ENCODE measurements at regions not wholly inside any gene's neighbourhood (a gene's known extent, or its start where the extent isn't known, plus 50 kb on each side); places are given as distances from the start of the nearest gene placed in this dataset.

DNA sequence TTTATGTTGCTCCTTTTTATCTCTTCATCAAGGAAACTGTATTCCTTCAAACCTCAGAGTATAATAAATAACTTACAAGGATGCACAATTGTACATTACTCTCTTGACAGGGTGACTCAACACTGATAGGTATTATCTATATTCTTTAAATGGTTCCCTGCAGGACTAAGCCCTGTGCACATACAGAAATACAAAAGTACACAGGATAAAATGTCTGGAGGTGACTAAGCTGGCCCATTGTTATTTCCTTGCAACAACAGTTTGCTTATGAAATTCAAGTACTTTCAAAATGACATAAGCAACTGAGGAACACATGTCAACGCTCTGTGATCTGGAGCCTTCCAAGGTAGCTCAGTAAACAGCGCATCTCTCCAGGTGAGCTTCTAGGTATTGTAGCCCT lies 83.8 kb upstream of the RPL34 start (continued):
- TF ChIP-seq ZNF280B (CRISPR knock-in tag; IDR thresholded peaks at IDR 0.05; ENCODE audit: borderline replicate concordance) (no peak), PCBP1 (IDR thresholded peaks at IDR 0.05; ENCODE audit: borderline replicate concordance, low read depth, low read length) (no peak), RELA (CRISPR knock-in tag; IDR thresholded peaks at IDR 0.05) (no peak)
- TF ChIP-seq, protein P1, sequence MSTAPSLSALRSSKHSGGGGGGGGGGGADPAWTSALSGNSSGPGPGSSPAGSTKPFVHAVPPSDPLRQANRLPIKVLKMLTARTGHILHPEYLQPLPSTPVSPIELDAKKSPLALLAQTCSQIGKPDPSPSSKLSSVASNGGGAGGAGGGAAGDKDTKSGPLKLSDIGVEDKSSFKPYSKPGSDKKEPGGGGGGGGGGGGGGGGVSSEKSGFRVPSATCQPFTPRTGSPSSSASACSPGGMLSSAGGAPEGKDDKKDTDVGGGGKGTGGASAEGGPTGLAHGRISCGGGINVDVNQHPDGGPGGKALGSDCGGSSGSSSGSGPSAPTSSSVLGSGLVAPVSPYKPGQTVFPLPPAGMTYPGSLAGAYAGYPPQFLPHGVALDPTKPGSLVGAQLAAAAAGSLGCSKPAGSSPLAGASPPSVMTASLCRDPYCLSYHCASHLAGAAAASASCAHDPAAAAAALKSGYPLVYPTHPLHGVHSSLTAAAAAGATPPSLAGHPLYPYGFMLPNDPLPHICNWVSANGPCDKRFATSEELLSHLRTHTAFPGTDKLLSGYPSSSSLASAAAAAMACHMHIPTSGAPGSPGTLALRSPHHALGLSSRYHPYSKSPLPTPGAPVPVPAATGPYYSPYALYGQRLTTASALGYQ (CRISPR knock-in tag; IDR thresholded peaks at IDR 0.05) = no peak
- TF ChIP-seq, protein P2, sequence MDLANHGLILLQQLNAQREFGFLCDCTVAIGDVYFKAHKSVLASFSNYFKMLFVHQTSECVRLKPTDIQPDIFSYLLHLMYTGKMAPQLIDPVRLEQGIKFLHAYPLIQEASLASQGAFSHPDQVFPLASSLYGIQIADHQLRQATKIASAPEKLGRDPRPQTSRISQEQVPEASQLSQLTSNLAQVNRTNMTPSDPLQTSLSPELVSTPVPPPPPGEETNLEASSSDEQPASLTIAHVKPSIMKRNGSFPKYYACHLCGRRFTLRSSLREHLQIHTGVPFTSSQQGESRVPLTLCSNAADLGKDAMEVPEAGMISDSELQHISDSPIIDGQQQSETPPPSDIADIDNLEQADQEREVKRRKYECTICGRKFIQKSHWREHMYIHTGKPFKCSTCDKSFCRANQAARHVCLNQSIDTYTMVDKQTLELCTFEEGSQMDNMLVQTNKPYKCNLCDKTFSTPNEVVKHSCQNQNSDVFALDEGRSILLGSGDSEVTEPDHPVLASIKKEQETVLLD (CRISPR knock-in tag; IDR thresholded peaks at IDR 0.05; ENCODE audit: low read depth) = no peak
- TF ChIP-seq, protein P3, sequence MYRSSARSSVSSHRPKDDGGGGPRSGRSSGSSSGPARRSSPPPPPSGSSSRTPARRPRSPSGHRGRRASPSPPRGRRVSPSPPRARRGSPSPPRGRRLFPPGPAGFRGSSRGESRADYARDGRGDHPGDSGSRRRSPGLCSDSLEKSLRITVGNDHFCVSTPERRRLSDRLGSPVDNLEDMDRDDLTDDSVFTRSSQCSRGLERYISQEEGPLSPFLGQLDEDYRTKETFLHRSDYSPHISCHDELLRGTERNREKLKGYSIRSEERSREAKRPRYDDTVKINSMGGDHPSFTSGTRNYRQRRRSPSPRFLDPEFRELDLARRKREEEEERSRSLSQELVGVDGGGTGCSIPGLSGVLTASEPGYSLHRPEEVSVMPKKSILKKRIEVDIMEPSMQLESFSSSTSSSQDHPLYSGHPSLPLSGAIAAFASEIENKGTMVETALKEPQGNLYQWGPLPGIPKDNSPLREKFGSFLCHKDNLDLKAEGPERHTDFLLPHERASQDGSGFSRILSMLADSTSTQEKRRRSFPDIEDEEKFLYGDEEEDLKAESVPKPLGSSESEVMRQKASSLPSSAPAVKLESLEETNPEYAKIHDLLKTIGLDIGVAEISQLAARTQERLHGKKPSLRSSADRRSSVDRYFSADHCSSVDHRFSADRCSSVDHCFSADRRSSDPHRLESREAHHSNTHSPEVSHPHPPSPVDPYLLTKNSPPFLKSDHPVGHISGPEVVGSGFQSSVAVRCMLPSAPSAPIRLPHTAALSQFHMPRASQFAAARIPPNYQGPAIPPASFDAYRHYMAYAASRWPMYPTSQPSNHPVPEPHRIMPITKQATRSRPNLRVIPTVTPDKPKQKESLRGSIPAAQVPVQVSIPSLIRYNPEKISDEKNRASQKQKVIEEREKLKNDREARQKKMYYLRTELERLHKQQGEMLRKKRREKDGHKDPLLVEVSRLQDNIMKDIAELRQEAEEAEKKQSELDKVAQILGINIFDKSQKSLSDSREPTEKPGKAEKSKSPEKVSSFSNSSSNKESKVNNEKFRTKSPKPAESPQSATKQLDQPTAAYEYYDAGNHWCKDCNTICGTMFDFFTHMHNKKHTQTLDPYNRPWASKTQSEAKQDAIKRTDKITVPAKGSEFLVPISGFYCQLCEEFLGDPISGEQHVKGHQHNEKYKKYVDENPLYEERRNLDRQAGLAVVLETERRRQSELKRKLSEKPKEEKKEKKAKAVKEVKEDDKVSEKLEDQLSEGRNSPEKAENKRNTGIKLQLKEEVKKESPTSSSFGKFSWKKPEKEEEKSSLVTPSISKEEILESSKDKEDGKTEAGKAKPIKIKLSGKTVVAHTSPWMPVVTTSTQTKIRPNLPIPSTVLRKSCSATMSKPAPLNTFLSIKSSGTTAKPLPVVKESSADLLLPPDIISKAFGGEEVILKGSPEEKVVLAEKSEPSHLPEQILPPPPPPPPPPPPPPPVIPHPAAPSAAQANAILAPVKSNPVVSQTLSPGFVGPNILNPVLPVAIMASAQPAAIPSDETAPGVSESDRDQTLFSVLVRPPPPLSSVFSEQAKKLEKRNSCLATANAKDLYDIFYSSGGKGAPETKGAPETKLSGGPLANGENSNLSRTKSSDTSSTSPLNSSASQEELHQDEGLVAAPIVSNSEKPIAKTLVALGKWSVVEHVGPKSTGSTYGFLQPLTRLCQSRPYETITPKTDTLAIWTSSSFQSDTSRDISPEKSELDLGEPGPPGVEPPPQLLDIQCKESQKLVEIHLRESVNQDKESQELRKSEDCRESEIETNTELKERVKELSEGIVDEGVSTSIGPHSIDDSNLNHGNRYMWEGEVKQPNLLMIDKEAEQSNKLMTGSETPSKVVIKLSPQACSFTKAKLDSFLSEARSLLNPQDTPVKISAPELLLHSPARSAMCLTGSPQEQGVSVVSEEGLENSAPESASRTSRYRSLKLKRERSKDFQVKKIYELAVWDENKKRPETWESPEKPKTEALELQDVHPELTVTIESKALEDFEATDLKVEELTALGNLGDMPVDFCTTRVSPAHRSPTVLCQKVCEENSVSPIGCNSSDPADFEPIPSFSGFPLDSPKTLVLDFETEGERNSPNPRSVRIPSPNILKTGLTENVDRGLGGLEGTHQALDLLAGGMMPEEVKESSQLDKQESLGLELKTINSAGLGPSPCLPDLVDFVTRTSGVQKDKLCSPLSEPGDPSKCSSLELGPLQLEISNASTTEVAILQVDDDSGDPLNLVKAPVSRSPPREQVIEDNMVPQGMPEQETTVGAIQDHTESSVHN (CRISPR knock-in tag; IDR thresholded peaks at IDR 0.05) = no peak
